GM18861 (cell line): ENCODE measurements at regions not wholly inside any gene's neighbourhood (a gene's known extent, or its start where the extent isn't known, plus 50 kb on each side); places are given as distances from the start of the nearest gene placed in this dataset.
"Not testable (repeated sequence)": the region's sequence is repeated elsewhere in the genome, so short reads cannot be mapped to it uniquely, and the experiment has no call there.

Experiments
- ATAC-seq: cut with Tn5 transposase; IDR thresholded peaks from one replicate; pipeline ENCODE4 v1.9.1; 2021; ENCODE audit not compliant: unreplicated experiment

DNA sequence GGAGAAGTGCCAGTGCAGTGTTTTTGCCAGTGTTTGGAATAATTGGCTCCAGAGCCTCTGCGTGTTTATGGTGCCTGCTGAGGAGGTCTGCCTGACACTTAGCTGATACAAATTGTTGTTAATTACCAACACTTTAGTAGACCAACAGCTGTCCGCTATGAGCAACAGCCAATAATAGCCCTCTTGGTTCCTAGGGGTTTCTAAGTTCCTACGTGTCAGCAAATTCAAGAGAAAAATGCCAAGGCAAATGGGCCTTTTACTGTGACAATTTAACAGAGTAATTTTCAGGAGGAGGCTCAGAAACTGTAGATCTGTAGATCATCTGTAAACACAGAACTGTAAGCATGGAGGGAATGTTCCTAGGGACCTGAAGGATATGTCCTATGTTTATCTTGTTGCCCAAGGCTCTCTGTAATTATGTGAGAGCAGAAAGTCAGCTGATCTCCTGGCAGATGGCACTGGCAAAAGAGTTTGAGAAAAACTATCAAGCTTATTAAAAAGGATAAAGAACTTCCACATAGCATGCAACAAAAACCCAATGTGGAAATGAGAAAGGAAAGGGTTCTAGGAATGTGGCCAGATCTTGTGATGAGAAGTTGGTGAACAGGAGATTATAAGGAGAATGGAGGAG is 157.7 kb downstream of the GJA1 start:
- no peak for ATAC-seq

- ATAC-seq: no peak
Observed at GRCh38 chr6:121594053-121594452, 158.6 kb downstream of the GJA1 start.

- ATAC-seq: no peak
Observed at GRCh38 chr6:121595646-121596045, 160.2 kb downstream of the GJA1 start.

DNA sequence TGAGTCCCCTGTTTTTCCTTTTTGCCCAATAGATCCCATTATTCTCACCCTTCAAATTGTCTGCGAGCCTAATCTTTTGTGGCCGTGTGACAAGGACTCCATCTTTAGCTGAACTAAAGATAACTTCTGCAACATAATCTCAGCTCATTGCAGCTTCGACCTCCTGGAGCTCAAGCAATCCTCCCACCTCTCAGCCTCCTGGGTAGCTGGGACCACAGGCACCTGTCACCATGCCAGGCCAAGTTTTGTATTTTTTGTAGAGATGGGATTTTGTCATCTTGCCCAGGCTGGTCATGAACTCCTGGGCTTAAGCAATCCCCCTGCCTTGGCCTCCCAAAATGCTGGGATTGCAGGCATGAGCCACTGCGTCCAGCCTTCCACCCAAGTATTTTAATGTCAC is 161.0 kb downstream of the GJA1 start:
- no peak for ATAC-seq

- no peak for ATAC-seq
Observed at GRCh38 chr6:121597654-121598053, 162.2 kb downstream of the GJA1 start.

DNA sequence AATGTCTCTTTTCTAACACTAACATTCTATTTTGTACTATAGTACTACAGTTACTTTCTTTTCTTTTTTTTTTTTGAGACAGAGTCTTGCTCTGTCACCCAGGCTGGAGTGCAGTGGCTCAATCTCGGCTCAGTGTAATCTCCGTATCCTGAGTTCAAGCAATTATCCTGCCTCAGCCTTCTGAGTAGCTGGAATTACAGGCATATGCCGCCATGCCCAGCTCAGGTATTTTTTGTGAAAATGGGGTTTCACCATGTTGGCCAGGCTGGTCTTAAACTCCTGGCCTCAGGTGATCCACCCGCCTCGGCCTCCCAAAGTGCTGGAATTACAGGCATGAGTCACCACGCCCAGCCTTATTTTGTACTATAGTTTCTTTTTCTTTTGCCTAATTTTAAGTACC is 163.9 kb downstream of the GJA1 start:
- not testable (repeated sequence) for ATAC-seq

DNA sequence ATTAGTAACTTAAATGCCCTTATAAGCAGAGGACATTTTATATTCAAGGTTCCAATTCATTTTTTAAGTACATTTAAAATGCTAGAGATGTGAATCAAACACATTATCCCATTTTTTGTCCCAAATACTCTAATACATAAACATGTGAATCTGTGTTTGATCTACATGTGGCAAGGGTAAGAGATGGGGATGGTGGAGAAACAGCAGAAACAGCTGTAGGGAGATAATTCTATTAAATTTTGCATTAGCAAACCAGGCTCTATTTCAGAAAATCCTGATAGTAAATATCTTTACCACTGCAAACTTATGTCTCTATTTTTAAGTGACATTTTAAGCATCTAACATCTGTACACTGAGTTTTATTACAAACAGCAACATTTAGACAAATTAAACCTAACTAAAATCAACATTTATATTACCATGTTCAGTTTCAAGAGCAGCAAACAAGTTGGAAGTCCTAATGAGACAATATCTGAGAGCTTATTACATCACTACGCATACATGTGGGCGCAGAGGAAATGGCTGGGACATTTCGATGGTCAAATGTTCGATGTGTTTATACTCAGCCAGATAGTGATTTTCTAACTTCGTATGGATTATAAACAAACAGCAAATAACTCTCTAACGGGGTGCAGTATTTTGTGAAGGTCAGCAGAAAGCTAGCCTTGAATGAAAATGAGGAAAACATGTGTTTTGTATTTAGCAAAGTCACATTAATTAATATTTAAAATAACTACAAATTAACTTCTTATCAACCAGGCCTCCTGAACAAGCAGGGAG is 165.1 kb downstream of the GJA1 start:
- ATAC-seq: no peak

- ATAC-seq: no peak
Observed at GRCh38 chr6:121603486-121603885, 168.0 kb downstream of the GJA1 start.

DNA sequence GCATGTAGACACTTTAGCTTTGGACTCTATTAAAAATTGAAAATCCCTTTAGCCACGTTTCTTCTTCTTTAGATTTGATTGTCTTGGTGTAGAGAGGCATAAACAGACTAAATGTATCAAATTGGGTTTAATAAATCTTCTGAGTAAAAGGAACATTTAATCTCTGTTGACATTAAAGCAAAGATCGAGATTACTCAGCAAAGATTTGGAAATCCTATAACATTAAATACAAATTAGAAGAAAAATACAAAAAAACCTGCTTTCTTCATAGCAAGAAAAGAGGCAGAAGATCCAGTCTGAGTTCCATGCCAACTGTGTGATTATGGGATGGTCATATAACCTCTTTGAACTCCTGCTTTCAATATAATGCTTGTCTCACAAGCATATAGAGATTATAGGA is 172.3 kb downstream of the GJA1 start:
- no peak for ATAC-seq

GRCh38 chr6:121608270-121608669 is 172.8 kb downstream of the GJA1 start:
- ATAC-seq: no peak

GRCh38 chr6:121609281-121609680 is 173.8 kb downstream of the GJA1 start:
- ATAC-seq: no peak

DNA sequence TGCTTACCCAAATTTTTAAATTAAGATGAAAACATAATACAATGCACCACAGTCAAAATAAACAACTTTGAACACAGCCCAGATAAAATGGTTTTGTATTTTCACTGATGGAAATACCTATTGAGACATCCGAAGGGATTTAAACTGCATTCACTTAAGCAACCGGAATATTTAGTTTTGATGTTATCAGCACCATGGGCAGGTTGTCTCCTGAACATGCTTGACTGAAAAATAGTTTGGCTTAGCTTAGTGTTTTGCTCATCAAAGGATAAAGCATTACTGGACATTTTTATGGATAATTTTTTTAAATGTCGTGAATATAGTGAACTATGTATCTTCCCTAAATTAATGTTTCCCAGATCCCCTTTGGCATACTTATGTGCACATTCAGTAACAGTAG is 177.5 kb downstream of the GJA1 start:
- no peak for ATAC-seq

DNA sequence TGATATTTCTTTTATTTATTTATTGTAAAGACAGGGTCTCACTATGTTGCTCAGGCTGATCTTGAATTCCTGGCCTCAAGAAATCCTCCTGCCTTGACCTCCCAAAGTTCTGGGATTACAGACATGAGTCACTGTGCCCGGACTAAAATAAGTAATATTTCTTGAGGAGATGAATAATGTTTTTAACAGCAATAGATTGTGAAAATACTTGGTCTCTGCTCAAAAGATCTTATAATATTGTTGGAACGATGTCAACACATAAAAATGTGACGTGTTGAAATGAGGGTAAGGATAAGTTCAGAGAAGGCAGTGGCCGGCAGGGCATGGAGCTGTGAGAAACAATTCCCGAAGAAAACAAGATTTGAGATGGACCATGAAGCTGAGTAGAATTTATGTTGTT is 178.7 kb downstream of the GJA1 start:
- no peak for ATAC-seq

DNA sequence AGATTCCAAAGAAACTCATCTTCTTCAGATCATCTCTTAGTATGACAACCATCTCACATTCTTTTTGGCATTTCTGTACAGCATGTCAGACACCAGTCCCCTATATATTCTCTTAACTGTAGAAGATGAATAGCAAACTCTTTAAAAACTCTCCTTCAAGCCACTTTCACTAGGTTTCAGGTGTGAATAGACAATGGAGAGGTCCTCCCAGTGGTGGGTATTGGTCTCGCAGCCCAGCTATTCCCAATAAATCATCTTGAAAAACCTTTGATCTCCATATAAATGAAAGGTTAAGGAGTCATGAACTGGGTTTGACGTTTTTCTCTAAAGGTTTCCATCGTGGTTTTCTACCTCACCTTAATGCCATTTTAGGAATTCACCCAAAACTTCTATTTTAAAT is 180.0 kb downstream of the GJA1 start:
- no peak for ATAC-seq

DNA sequence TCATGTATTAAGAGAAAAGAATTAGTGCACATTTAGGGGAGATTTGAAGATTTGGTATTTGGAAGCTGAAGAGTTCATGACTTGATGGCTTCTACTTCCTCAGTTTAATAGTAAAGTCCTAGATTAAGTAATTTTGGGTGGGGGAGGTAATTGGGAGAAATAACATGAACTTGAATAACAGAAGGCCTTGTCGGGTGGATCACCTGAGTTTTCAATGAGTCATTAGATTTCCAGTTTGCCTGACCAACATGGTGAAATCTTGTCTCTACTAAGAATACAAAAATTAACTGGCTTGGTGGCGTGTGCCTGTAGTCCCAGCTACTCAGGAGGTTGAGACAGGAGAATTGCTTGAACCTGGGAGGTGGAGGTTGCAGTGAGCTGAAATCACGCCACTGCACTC is 181.0 kb downstream of the GJA1 start:
- no peak for ATAC-seq

- no peak for ATAC-seq
Observed at GRCh38 chr6:121617388-121617787, 181.9 kb downstream of the GJA1 start.

GRCh38 chr6:121619013-121619412 is 183.6 kb downstream of the GJA1 start:
- no peak for ATAC-seq

DNA sequence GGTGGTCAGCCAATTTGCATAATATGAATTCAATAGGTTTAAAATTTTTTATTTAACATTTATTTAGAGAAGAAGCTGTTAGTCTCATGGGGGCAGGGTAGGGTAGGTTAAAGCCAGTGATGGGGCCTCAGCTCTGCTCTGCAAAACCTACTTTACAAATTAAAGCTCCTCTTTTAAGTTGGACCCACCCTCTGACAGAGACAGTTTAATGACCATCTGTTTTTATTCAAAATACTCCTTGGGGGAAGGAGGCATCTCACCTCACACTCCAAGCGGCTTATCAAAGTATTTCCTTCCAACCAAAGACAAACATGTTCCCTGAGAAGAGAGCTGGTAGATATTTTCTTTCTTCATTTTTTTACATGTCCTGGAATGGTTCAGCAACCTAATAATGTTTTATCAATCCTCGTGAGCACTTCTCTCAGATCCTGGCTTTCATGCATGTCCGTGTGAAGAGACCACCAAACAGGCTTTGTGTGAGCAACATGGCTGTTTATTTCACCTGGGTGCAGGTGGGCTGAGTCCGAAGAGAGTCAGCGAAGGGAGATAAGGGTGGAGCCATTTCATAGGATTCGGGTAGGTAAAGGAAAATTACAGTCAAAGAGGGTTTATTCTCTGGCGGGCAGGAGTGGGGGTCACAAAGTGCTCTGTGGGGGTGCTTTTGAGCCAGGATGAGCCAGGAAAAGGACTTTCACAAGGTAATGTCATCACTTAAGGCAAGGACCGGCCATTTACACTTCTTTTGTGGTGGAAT is 184.7 kb downstream of the GJA1 start:
- ATAC-seq: no peak

- no peak for ATAC-seq
Observed at GRCh38 chr6:121627761-121628160, 192.3 kb downstream of the GJA1 start.

DNA sequence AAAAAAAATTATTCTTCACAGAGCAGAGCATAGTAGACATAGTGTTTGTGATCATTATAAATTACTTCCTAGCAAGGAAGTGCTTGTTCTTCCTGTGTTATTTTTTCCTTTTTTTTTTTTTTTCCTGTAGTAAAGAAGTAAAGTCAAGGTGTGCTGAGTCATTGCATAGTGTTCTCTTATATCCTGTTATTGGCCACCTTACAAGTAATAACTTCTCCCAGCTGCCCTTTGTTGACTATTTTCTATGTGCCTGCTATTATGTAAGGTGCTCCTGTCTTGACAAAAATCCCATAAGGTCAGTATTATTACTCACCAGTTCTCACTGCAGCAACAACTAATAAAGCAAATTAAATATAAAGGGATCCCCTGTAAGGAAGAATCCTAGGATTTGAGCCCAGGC is 195.3 kb downstream of the GJA1 start:
- ATAC-seq: no peak

DNA sequence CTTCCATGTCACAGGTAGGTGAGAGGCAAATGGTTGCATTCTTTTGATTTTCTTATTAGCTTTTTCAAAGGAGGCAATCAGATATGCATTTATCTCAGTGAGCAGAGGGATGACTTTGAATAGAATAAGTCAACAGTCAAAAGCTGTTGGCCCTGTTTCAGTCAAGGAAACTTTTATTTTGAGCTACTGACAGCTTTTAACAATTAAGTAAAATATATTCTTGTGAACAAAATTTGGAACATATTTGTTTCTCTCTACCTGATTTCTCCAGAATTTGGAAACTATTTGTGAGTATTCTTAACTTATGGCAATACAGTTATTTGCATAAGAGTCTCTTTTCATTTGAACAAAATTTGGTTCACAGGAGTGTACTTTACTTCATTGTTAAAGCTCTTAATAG is 196.3 kb downstream of the GJA1 start:
- ATAC-seq: not testable (repeated sequence)

- no peak for ATAC-seq
Observed at GRCh38 chr6:121633309-121633708, 197.9 kb downstream of the GJA1 start.
